Hematopoietic multipotent progenitor cell treated with erythropoietin and hydrocortisone succinate and interleukin-3 and kit ligand, for 6 days (in vitro differentiated cells): ENCODE measurements at regions not wholly inside any gene's neighbourhood (a gene's known extent, or its start where the extent isn't known, plus 50 kb on each side); places are given as distances from the start of the nearest gene placed in this dataset.

Source experiments
- DNase-seq: peaks from one replicate; pipeline ENCODE4 v3.0.0-alpha.2; 2015

DNA sequence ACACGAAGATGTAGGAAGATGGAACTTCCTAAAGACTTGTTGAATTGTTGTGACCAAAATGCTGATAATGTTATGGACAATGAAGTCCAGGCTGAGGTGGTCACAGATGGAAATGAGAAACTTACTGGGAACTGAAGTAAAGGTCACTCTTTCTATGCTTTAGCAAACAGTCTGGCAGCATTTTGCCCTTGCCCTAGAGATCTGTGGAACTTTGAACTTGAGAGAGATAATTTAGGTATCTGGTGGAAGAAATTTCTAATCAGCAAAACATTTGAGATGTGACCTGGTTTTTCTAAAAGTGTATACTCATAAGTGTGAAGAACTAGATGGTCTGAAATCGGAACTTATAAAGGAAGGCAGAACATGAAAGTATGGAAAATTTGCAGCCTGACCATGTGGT, 1785.9 kb downstream of the PCDH7 start:
- DNase-seq = no peak

DNA sequence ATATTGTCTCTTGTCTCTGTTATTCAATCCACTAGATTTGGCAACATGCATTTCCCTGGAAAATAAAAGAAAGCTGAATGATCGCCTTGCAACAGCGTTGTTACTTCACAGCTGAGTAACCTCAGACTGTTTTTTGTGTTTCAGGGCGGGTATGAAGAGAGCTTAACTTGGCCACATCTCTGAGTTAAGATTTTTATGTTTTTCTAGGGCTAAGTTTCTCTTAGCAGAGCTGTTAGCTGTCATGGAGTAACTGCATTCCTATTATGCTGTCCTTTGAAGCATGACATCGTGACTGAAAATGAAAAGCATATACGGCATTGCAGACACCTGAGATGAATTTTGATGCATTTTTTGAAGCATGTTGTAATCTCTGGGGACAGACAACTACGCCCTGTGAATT, 1798.9 kb downstream of the PCDH7 start:
- DNase-seq = no peak

DNA sequence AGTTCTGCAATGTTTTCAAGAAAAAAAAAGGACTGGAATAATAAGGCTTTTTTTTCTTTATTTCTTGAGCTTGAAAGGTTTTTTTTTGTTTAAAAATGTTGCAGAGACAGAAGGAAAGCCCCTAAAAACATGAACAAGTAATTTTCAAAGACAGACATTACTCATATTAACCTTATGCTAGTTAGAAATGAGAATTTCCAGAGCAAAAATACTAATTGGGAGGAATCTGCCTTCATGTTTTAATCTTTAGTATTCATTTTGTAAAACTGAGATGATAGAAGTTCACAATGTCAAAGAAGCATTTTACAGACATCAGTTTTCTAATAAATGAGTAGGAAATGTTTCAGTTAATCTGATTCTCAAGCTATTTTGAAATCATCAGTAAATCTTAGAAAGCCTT, 1805.3 kb downstream of the PCDH7 start:
- no peak for DNase-seq

DNA sequence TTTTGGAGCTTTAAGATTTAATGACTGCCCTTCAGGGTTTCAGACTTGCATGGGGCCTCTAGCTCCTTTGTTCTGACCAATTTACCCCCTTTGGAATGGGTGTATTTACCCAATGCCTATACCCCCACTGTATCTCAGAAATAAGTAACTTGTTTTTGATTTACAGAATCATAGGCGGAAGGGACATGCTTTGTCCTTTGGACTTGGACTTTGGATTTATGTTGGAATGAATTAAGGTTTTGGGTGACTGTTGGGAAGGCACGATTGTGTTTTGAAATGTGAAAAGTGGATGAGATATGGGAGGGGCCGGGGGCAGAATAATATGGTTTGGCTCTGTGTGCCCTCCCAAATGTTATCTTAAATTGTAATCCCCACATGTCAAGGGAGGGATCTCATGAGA, 1824.7 kb downstream of the PCDH7 start:
- no peak for DNase-seq

DNA sequence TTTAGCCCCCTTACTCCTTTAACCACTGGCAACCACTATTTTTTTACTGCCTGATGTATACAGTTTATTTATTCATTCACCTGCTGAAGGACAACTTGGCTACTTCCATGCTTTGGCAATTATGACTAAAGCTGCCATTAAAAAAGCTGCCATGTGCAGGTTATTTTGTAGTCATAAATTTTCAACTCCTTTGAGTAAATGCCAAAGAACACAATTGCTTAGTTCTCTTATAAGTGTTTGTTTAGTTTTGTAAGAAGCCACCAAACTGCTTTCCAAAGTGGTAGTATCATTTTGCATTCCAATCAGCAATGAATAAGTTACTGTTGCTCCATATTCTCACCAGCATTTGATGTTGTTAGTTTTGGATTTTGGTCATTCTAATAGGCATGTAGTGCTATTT, 1831.8 kb downstream of the PCDH7 start:
- DNase-seq = no peak

DNA sequence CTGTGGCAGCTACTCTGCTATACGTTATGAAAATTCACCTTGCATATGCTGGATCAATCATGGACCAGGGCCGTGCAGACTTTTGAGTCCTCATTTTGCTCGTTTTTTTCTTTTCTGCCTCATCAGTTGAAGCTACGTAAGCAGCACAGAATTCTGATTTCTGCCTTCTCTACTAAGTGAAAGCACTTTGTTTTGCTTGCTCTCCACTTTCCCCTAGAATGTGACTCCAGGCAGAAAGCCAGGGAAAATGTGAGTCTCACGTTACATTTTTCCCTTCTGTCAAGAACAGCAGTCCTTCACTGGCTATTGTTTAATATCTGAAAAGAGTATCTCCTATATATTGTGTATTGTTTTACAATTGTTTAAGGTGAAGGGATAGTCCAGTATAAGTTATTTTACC, 1840.1 kb downstream of the PCDH7 start:
- no peak for DNase-seq

DNA sequence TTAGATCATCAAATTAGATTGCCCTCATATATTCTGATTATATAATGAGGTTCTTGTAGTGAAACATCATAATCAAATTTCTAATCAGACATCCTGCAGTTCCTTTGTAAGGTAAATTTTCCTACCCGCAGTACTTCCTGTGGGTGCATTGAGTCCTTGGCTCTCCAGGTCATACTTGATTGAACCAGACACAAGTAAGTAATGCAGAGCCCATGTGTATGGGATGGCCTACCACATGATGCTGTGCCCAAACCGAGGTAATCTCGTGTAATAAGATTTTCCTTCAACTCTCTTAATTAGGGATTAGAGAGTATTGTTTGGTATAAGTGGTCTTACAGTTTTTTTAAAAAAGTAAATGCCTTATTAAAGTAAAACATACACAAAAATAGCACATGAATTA, 1841.8 kb downstream of the PCDH7 start:
- DNase-seq = no peak

DNA sequence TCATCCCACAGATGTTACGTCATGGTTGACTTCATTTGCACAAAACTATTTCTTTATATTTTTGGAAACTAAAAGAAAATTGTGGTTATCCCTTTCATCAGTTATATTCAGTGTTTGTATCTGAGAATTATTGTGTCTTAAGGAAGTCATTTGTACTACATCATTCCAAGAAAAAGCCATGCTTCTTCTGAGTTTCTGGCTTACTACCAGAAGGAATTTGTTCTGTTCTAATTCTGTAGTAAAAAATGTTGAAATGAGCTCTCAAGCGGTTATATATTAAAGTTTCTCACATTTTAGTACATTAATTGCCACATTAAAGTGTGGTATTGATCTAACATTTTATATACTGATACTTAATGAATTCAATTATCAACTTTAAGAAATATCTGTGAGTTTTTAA, 1844.5 kb downstream of the PCDH7 start:
- DNase-seq = no peak

DNA sequence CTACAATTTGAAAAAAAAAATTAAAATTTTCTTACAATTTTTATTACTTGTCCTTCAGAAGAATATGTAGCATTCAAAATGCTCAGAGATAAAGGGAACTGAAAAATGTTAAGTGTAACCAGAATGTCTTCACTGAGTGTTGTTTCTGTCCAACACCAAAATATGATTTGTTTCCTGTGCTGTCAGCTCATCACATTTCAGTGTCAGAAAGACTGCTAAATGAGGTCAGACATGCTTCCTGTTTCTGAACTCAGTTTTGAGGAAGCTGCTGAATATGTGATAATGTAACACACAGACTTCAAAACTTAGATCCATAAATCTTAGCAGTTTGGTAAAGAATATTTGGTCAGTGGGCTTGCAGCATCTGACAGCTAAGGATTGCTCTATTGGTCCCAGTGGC, 1849.7 kb downstream of the PCDH7 start:
- peak; percentile 22 for DNase-seq

DNA sequence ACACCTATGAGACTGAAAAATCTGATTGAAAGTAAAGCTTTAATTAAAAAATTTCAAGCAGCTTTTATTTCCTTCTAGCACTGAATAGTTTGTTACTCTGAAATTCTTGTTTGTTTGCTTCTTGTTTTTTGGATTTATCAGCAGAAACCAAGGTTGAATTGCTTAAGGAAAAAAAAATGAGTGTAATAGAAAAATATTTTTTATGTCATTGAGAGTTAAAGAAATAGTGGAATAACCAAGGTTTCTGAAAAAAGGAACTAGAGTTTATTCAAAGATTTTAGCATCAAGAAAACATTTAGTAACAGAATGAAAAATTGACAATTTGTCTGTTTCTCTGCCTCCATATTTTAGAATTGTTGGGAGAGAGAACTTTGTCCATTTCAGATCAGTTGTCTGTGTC, 1852.2 kb downstream of the PCDH7 start:
- DNase-seq = no peak

DNA sequence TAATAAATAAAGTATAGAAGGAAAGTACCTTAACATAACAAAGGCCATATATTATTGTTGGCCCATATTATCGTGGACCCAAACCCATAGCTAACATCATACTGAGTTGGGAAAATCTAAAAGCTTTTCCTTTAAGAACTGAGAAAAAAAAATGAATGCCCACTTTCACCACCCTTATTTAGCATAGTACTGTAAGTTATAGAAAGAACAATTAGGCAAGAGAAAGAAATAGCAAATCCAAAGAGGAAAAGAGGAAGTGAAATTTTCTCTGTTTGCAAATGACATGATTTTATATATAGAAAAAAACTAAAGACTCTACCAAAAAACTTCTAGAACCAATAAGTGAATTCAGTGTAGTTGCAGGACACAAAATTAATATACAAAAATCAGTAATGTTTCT, 1854.6 kb downstream of the PCDH7 start:
- DNase-seq = no peak

DNA sequence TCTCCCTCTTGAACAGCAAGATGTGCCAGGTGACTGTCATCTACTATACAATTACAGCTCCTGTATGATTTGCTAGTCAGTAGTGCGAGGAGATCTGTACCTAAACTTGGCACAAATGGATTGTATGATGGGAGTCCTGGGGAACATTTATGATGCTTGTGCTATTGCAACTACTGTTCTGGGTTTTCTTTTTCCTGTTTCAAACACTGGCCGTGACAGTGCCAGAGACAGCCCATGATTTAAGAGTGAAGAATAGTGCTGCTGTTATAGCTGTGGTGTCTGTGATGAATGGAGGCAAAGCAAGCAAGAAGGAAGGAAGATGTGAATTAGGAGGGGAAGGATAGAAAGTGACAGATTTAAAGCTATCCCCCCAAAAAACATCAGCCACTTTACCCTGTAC, 1868.9 kb downstream of the PCDH7 start:
- DNase-seq = no peak

DNA sequence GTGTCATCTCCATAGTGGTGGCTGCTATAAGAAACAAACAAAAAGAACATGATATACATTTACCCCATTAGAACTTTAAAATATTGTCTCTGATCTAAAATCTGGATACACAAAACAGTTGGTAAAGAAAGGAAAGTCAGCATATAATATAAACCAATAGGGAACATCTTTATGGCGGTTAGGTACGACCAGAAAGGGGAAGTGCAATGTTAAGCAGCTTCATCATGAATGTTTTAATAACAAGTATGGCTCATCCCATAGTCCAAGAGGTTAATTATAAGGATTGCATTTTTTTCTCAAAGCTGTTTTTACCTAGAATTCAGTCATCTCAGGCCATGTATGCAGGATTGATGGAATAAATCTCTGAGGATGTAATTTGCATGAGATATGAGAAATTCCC, 1869.7 kb downstream of the PCDH7 start:
- no peak for DNase-seq

DNA sequence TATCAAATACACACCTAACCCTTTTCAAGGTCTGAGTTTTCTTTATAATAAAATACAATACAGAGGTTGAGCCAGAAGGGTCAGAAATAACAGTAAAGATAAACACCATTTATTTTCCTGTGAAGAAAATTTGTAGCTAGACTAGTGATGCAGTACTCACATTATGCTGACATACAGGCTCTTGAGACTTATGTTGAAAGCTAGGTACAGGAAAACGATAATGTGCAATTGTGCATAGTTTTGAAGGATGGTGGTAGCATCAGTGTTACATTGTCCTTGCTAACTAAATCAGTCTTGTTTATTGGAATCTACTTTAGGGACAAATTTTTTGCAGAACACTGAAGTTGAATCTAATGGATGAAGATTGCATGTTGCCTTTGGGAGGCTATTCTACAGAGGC, 1877.2 kb downstream of the PCDH7 start:
- no peak for DNase-seq

DNA sequence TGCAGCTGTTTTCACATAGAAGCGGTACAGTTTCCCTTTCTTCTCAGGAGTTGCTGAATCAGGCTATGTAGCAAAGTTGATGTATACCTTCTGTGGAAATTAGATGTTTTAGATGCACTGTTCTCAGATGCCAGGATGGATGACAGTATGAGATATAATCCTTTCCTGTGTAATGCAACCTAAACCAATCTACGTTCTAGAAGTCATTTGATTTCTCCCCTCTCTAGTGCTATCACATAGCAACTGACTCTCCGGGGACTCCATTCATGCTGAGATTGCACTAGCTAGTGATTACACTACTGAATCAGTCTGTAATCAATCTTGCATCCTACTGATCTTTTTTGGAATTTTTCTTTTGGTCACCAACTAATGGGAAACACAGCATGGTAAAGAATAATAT, 1881.7 kb downstream of the PCDH7 start:
- DNase-seq = no peak

DNA sequence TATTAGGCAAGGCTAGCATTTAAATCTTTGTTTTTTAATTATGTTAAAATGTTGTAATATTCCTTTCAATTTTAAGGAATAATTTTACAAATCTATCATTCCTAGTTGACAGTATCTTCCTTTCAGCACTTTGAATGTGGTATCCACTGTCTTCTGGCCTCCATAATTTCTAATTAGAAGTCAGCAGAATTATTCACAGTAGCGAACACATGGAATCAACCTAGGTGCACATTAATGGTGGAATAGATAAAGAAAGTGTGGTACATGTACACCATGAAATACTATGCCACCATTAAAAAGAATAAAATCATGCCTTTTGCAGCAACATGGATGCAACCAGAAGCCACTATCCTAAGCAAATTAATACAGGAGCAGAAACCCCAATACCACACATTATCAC, 1887.8 kb downstream of the PCDH7 start:
- DNase-seq = no peak

DNA sequence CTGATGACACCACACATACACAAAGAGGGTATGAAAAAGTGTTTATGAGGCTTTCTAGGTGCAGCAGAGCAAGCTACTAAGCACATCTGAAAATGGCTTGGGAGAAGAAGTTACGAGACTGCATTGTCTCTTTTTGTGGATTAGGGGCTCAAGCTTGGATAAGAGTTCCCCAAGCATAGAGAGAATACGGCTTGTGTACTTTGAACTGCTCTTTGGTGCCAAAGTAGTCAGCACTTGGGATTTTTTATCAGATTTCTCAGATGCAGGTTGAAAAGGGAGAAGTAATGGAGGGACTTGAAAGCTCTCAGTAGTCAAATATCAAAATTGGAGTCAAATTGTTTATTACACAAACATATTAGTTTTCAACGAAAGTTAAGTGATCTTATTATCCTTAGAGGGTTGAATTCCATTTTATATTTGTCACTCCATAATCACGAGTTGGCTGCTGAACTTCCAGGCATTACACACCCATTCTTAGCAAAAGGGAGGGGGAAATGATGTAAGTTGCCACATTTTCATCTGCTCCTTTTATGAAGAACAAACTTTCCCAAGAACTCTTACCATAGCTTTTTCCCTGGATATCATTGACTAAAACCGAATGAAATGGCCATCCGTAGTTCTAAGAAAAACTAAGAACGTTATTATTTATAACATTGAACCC, 1904.9 kb downstream of the PCDH7 start:
- no peak for DNase-seq

DNA sequence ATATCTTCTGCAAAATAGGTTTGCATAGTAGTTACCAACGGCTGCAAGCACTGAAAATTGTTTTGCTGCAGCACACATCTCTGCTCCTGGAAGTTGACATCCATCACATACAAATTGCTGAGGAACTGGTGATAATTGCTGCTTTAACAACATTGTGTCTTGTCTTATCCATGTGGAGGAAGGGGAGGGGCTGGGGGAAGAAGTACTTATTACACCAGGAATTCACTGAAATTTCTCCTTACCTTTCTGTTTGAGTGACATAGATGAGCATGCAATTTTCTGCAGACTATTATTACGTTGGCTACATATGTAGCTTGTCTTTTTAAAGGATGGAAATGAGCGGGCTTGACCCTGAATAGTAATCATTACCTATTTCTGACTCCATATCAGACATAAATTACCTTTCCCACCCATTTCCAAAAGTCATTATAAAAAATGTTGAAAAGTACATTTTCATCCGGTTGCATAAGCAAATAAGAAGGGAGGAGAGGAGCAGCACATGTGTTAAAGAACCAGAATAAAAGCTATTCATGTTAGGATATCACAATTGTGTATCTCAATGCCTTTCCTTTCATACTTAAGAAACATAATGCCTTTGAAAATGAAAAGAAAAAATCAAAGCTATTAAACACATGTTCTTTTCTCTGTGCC, 1905.6 kb downstream of the PCDH7 start:
- no peak for DNase-seq

DNA sequence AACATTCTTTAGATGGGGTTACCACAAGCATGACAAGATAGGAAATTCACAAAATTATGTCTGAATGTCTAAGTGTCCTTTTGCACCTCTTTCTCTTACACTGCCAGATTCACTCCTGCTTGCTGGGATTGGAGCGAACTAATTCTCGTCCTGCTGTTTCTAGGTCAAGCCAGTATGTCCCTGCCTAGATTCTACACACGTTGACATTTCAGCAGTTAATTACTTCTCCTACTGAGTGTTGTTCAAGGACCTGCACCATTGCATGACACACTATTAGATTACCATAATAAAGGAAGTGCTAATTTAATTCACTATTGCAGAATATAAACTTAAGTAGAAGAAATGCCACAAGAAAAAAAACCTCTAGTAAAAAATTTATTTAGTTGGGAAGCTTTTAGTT, 1911.7 kb downstream of the PCDH7 start:
- DNase-seq = no peak

DNA sequence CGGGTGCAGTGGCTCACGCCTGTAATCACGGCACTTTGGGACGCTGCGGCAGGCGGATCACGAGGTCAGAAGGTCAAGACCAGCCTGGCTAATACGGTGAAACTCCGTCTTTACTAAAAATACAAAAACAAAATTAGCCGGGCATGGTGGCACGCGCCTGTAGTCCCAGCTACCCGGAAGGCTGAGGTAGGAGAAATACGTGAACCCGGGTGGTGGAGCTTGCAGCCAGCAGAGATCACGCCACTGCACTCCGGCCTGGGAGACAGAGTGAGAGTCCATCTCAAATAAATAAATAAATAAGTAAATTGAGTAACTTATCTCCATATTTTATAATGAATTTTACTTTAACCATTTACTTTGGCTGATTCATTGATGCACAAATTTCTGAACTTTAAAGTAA, 1913.3 kb downstream of the PCDH7 start:
- no peak for DNase-seq

DNA sequence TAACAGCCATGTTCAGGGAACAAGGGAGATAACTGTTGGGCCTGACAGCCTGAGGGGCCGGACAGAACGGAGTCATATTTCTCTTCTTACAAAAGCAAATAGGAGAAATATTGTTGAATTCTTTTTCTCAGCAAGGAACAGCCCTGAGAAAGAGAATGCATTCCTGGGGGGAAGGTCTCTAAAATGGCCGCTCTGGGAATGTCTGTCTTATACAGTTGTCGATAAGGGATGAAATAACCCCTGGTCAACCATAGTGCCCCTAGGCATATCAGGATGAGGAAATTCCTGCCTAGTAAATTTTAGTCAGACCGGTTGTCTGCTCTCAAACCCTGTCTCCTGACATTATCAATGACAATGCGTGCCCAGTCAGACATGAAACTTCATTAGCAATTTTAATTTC, 1925.5 kb downstream of the PCDH7 start:
- no peak for DNase-seq

DNA sequence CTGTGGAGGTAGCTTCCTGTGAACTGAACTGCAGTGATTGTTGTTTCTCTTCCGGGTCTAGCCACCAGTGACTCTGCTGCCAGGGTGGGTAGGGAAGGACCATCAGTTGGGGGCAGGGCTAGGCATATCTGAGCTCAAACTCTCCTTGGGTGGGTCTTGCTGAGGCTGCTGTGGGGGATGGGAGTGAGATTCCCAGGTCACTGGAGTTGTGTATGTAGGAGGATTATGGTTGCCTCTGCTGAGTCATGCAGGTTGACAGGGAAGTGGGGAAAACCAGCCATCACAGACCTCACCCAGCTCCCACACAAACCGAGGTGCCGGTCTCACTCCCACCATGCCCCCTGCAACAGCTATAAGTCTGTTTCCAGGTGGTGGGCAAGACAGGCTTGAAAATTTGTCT, 1937.8 kb downstream of the PCDH7 start:
- DNase-seq = no peak

DNA sequence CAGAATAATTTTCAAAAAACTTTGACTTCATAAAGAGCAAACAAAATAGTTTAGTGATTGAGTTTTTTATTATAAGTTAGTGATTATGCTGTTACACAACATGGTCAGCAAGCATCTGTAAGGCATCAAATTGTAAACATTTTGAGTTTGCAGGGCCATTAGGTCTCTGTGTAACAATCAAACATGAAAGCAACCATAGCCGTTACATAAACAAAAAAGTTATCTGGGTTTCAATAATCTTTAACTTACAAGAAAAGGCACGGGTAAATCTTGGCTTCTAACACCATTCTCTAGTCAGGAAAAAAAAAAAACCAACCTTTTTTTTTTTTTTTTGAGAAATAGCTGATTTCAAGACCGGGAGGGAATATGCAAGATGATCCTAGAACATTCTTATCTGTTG, 1941.1 kb downstream of the PCDH7 start:
- no peak for DNase-seq

DNA sequence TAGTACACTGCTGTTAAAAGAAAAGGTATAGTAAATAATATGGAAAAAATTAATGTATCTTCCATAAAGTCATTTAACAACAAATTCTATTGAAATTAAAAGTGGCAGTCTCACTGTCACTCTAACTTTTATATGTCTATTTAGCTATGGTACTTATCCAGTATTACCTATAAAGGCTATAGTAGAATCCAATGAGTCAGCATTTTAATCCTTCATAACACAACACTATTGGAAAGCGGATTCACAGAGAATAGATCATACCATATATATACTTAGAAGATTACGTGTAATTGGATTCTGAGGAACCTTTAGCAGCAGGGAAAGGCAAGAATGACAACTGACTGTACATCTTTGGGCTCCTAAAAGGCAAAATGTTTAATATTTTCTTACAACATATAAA, 1942.6 kb downstream of the PCDH7 start:
- no peak for DNase-seq

DNA sequence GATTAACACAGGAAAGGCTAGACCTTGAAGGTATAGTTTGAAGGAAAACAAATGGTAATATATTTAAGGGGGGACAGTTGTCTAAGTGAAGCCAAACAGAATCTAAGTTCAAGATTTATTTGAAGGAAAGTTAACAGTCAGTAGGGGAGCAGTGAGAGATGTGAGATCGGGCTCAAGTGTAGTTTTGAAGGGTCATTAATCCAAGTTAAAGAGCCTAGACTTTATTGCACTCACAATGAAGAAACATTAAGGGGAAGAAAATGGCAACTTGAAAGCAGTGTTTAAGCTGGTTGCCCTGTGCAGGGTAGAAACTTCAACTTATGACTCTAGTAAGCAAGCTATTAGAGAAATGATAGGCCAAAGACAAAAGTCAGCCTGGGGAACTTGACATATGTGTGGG, 1952.2 kb downstream of the PCDH7 start:
- DNase-seq = no peak
